Peyer's patch (tissue), 4 donors: ENCODE measurements at regions not wholly inside any gene's neighbourhood (a gene's known extent, or its start where the extent isn't known, plus 50 kb on each side); places are given as distances from the start of the nearest gene placed in this dataset.
A peak's percentile ranks its signal among the peaks of the same experiment; 100 is the strongest.

Experiments used
- DNase-seq, 3 donors: peaks; one replicate each; pipeline ENCODE4 v3.0.0-alpha.2; 2017 to 2019
- H3K27ac ChIP-seq, 4 donors: fragments of 200-600 bp; sonication (generic); one replicate each; pipeline ENCODE4 v1.5.1; 2016 to 2019
- H3K27me3 ChIP-seq, 2 donors: fragments of 200-600 bp; sonication (generic); one replicate each; pipeline ENCODE4 v1.5.1; 2019
- H3K36me3 ChIP-seq, 3 donors: fragments of 200-600 bp; sonication (generic); one replicate each; pipeline ENCODE4 v1.5.1; 2016 to 2019
- H3K4me1 ChIP-seq, 4 donors: fragments of 200-600 bp; sonication (generic); one replicate each; pipeline ENCODE4 v1.5.1; 2016 to 2019
- H3K4me3 ChIP-seq, 4 donors: fragments of 200-600 bp; sonication (generic); 1 replicate in 3 of 4; 2 replicates in 1 of 4; pipeline ENCODE4 v1.5.1; 2016 to 2019; ENCODE audit warnings: mild to moderate bottlenecking in 1 of 4
- H3K9me3 ChIP-seq, 4 donors: fragments of 200-600 bp; sonication (generic); one replicate each; pipeline ENCODE4 v1.5.1; 2016 to 2019; ENCODE audit warnings: mild to moderate bottlenecking in 1 of 4
- POLR2A ChIP-seq, 2 donors: fragments of 450-650 bp; IDR thresholded peaks; one replicate each; pipeline ENCODE4 v1.5.1; 2017; ENCODE audit warnings: antibody characterized with exemption in 2 of 2, mild to moderate bottlenecking in 2 of 2, moderate library complexity in 2 of 2
- TF ChIP-seq, protein P1 (sequence below), 6 experiments: fragments of 450-650 bp in 4 of 6; fragments of 200-600 bp in 2 of 6; sonication (generic) in 1 of 6; IDR thresholded peaks; one replicate each; pipeline ENCODE4 v1.5.1; 2017 to 2019; ENCODE audit warnings: antibody characterized with exemption in 6 of 6, mild to moderate bottlenecking in 3 of 6, moderate library complexity in 1 of 6

DNA sequence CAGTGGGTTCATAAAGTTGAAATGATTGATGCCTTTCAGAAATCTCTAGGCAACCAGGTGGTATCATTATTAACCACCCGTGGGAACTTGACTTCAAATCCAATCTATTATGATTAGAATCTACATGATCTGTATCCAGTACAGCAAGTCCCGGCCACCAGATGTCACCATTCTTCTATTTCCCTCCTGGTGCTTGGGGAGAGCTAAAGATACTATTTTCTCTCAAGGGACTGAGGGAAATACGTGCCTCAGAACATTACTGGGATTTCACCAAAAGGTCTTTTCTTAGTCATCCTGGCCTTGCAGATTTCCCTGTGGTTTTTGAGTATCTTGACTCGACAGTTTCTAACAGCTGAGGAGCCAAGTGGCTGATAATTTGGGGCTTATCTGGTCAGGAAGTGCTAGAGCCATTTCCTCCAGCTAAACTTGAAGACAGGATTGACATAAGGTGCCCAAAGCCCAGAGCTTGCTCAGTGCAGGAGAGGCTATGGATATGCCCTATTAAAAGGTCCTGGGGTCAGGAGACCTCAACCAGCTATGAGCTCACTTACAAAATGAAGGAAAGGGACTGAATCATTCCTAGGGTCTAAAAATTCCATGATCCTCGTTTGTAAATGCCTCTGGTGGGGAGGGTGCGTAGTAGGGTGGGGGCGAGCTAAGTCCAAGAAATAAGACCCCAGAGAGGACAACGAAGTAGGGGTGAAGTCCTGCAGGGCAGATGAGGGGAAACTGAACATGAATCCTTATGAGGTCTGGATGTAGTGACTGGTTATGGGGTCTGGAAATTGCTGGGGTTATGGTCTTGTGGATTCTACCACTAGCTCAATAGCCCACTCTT lies 135.4 kb upstream of the MGAT5 start:
- no peaks in the 10 kb centered on the region for H3K36me3 ChIP-seq
- H3K4me3 ChIP-seq, result no peak overlapping the region
- DNase-seq, result peak; percentile 77 to 97 (median 94)
- H3K27ac ChIP-seq, result peak overlapping the region; percentile 0 to 98 (median 54)
- TF ChIP-seq, protein P1, sequence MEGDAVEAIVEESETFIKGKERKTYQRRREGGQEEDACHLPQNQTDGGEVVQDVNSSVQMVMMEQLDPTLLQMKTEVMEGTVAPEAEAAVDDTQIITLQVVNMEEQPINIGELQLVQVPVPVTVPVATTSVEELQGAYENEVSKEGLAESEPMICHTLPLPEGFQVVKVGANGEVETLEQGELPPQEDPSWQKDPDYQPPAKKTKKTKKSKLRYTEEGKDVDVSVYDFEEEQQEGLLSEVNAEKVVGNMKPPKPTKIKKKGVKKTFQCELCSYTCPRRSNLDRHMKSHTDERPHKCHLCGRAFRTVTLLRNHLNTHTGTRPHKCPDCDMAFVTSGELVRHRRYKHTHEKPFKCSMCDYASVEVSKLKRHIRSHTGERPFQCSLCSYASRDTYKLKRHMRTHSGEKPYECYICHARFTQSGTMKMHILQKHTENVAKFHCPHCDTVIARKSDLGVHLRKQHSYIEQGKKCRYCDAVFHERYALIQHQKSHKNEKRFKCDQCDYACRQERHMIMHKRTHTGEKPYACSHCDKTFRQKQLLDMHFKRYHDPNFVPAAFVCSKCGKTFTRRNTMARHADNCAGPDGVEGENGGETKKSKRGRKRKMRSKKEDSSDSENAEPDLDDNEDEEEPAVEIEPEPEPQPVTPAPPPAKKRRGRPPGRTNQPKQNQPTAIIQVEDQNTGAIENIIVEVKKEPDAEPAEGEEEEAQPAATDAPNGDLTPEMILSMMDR (IDR thresholded peaks at IDR 0.05), result peak; percentile 58 to 97 (median 90)
- no peak for TF ChIP-seq POLR2A (IDR thresholded peaks at IDR 0.05)
- H3K27me3 ChIP-seq, result no peaks in the 10 kb centered on the region
- H3K4me1 ChIP-seq, result peaks cover 3 to 31% (median 12%) of the 10 kb centered on the region in 4 donors
- no peaks in the 10 kb centered on the region for H3K9me3 ChIP-seq

DNA sequence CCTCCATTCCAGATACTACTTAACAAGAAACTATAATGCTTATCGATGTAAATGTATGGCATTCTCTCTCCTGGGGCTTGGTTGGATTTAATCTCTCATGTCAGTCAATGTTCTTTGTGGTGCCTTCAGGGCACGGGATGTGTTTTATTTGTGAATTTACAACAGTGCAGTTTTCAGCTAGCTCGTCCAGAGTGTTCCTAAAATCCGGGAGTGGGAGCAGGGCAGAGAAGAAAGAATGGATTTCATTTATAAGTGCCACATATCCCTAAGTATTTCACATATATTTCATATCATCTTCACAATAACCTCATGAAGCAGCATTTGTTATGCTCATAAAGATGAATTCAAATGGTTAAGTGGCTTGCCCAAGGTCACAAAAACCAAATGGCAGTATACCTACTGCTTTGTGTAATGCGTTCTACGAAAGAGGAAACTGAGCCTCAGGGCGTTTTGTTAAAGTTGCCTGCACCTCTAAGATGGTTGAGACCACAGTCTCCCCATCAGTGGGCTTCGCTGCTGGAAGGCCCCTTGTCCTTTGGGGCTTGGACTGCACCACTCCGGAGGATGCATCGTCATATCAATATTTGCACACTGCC lies 134.7 kb upstream of the MGAT5 start:
- DNase-seq, result no peak
- H3K4me1 ChIP-seq, result peaks cover 3 to 37% (median 15%) of the 10 kb centered on the region in 4 donors

DNA sequence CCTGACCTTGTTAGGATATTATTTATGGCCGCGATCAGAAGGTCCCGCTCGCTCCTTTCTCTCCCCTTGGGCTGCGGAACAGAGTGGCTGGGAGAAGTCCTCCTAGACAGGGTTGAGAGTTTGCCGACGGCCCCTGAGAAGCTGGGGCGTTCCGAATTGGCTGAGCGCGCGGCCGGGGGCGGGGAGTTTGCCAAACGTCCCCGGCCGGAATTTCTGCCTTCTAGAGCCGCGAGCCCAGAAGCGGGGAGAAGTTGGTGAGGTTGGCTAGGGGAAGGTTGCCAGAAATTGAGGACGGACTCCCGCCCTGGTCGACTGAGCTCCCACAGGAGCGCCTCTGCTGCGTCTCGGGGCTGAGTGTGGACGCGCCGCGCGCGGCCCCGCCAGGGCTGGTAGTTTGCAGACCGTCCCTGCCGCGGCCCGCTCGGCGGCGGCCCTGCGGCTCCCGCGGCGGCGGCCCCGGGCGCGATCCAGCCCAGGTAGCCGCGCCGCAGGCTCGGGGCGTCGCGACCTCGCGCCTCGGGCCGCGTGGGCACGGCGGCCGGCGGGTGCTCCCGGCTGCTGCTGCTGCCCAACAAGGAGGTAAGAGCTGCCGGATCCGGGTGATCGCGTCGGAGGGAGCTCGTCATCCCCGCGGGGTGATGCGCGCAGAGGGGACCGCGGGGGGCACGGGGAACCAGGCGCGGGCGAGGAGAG lies 134.0 kb upstream of the MGAT5 start:
- H3K4me1 ChIP-seq, result peaks cover 6 to 39% (median 16%) of the 10 kb centered on the region in 4 donors
- H3K27ac ChIP-seq, result peak overlapping the region; percentile 93 to 98 (median 96)
- peak; percentile 92 to 96 (median 92) for DNase-seq
- peak overlapping the region; percentile 79 to 97 (median 94) for H3K4me3 ChIP-seq
- no peaks in the 10 kb centered on the region for H3K36me3 ChIP-seq
- no peaks in the 10 kb centered on the region for H3K27me3 ChIP-seq
- H3K9me3 ChIP-seq, result no peaks in the 10 kb centered on the region
- peak; percentile 55 to 90 for TF ChIP-seq POLR2A (IDR thresholded peaks at IDR 0.05)
- TF ChIP-seq, protein P1 (IDR thresholded peaks at IDR 0.05), result peak in 1 of 6 experiments; percentile 22

More for the DNA sequence above, 134.7 kb upstream of the MGAT5 start:
- Histone ChIP-seq H3K4me3 (peak overlapping the region; percentile 79 to 97 (median 94)), H3K36me3 (no peaks in the 10 kb centered on the region), H3K9me3 (no peaks in the 10 kb centered on the region), H3K27ac (peak overlapping the region; percentile 93 to 98 (median 96)), H3K27me3 (no peaks in the 10 kb centered on the region)
- TF ChIP-seq, protein P1 (IDR thresholded peaks at IDR 0.05), result no peak
- TF ChIP-seq POLR2A (IDR thresholded peaks at IDR 0.05), result no peak

DNA sequence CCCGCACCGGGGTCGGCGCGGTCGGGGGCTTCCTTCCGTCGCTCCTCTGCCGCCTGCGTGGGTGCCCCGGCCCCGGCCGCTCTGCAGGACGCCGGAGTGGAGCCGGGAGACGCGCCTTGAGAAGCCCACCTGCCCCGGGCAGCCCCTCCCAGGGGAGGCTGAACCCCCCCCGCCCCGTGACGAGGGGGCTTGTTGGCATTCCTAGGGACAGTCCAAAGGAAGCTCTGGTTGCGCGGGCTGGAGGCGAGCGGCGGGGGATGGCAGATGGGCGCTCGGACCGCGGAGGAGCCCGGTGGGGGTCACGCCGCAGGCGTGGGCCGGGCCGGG lies 133.5 kb upstream of the MGAT5 start:
- H3K27ac ChIP-seq, result peak overlapping the region; percentile 93 to 98 (median 96)
- DNase-seq, result no peak
- peak overlapping the region; percentile 79 to 97 (median 94) for H3K4me3 ChIP-seq
- TF ChIP-seq POLR2A (IDR thresholded peaks at IDR 0.05), result no peak
- TF ChIP-seq, protein P1 (IDR thresholded peaks at IDR 0.05), result no peak
- H3K27me3 ChIP-seq, result no peaks in the 10 kb centered on the region
- no peaks in the 10 kb centered on the region for H3K9me3 ChIP-seq
- H3K4me1 ChIP-seq, result peaks cover 11 to 44% (median 19%) of the 10 kb centered on the region in 4 donors
- H3K36me3 ChIP-seq, result no peaks in the 10 kb centered on the region

DNA sequence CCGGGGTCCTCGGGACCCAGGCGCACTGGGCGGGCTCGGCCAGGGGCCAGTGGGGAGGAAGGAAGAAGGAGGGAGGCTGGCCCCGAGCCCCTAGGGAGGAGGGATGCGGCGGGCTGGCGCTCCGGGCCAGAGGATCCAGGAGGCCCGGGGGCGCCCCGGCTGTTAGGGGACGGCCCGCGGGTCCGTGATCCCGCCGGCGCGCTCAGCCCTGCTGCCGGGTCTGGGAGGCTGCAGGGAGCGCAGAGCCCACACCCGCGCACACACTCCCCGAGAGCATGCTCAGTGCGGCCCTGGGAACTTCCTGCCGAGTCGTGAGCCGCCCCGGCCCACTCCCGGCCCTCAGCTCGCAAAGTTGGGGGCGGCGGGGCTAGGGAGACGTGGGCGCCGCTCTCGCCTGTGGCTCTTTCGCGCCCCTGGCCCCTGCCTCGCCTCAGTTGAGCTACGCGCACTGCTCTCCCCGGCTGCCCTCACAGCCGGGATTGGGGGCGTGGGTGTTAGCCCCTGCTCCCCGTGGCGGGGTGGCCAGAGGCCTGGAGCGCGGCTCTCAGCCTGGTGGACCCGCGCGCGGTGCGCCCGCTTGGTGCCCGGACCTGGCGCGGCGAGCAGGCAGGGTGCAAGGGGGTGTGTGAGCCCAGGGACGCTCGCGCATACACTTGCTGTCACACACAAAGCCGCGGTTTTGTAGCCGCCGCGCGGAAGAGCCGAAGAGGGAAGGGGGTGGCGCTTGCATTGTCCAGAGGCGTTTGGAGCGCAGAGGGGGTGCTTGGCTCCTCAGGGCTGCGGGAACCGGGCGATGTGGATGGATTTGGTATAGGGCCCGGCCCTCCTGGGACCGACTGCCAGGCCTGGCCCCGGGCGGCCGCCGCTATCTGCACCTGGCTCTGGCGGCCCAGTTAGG lies 132.9 kb upstream of the MGAT5 start:
- Histone ChIP-seq H3K9me3 (no peaks in the 10 kb centered on the region), H3K4me1 (peaks cover 13 to 50% (median 19%) of the 10 kb centered on the region in 4 donors), H3K36me3 (no peaks in the 10 kb centered on the region), H3K4me3 (peak overlapping the region; percentile 79 to 97 (median 94)), H3K27ac (peak overlapping the region; percentile 93 to 98 (median 96)), H3K27me3 (no peaks in the 10 kb centered on the region)
- DNase-seq, result peak; percentile 74 to 85 (median 77)
- peak in 1 of 2 donors; percentile 14 for TF ChIP-seq POLR2A (IDR thresholded peaks at IDR 0.05)
- TF ChIP-seq, protein P1 (IDR thresholded peaks at IDR 0.05), result peak in 1 of 6 experiments; percentile 5
